ENCODE measurements at regions not wholly inside any gene's neighbourhood (a gene's known extent, or its start where the extent isn't known, plus 50 kb on each side); places are given as distances from the start of the nearest gene placed in this dataset.

DNA sequence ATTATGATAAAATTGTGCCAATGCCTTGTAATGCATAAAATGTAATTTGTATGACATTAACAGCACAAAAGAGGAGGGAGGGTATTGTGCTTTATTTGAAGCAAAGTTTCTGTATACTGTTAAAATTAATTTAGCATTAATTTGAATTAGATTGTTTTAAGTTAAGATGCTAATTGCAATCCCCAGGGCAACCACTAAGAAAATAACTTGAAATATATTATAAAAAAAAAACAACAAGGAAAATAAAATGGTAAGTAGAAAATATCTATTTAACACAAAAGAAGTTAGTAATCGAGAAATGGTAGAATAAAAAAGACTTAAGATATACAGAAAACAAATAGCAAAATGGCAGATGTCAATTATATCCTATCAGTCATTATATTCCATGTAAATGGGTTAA is 131.4 kb upstream of the KAZN start:
- TF ChIP-seq, protein P1, sequence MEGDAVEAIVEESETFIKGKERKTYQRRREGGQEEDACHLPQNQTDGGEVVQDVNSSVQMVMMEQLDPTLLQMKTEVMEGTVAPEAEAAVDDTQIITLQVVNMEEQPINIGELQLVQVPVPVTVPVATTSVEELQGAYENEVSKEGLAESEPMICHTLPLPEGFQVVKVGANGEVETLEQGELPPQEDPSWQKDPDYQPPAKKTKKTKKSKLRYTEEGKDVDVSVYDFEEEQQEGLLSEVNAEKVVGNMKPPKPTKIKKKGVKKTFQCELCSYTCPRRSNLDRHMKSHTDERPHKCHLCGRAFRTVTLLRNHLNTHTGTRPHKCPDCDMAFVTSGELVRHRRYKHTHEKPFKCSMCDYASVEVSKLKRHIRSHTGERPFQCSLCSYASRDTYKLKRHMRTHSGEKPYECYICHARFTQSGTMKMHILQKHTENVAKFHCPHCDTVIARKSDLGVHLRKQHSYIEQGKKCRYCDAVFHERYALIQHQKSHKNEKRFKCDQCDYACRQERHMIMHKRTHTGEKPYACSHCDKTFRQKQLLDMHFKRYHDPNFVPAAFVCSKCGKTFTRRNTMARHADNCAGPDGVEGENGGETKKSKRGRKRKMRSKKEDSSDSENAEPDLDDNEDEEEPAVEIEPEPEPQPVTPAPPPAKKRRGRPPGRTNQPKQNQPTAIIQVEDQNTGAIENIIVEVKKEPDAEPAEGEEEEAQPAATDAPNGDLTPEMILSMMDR (IDR thresholded peaks at IDR 0.05) = no peak

DNA sequence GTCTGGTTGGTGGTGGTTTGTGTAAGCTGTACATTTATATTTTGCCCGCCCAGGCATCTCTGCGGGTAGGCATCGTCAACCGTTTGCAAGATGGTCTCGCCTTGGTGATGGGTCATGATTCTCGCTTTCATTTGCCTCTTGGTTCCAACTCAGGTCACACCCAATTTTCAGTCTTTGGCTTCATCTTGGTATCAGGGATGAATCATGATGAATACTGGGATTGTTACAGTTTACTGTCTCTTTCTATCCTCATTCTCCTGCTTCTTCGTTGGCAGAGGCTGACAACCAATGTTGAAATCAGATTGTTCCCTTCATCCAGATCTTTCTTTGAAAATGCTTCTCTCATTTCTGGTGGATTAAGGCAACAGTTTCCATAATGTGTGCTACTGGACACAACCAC is 129.7 kb upstream of the KAZN start:
- TF ChIP-seq, protein P1 (IDR thresholded peaks at IDR 0.05) = no peak

DNA sequence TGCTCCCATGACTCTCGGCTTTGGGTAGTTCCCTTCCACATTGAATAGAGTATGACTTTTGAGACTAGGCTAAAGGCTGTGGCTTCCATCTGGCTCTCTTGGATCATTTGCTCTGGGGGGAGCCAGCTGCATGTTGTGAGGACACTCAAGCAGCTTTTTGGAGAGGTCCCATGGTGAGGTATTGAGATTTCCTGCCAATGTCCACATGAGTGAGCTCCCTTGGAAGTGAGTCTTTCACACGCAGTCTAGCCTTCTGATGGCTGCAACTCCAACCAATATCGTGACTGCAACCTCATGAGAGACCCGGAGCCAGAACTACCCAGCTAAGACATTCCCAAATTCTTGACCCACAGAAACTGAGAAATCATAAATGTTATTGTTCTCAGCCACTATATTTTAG is 127.7 kb upstream of the KAZN start:
- TF ChIP-seq, protein P1 (IDR thresholded peaks at IDR 0.05) = no peak

DNA sequence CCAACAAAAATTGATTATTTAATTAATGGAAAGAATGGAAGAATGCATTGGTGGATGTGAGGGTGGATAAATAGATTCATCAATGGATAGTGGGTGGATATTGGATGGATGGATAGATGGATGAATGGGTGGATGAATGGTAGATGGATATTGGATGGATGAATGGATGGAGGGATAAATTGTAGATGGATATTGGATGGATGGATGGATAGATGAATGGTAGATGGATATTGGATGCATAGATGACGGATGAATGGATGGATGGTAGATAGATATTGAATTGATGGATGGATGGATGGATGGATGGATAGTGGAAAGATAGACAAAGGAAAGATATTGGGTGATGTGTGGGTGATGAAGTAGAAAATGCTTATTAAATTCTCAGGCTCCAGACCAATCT is 123.6 kb upstream of the KAZN start:
- TF ChIP-seq, protein P1 (IDR thresholded peaks at IDR 0.05) = no peak

DNA sequence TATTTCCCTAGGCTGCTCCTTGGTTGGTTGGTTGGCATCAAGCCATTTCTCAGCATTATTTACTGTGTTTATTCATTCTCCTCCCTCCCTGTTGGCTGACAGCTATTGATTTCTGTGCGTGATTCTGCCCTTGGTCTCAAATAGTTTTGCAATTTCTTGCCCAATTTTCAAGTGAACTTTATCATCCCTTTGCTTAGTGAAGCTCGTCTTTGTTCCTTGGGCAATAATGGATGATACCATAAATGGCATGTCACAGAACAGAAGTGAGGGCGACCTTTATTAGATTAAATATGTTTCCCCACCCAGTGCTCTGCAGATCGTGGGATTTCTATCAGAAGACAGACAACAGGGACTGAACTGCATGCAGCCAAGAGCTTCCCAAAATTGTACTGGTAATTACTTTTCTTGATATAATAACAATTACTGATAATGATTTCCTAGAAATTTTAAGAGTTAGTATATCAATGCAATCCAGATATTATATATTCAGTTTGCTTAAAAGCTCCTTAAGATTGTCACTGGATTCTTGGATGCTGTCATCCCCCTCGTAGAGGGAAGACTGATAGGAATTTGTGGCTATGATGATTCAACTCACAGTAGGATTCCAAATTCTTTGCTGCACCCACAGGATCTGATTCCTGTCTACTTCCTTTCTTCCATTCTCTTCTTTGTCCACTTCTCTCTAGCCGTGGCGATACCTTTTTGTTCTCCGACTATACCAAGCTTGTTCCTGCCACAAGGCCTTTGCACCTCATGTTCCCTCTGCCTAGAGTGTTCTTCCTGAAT is 122.1 kb upstream of the KAZN start:
- TF ChIP-seq, protein P1 (IDR thresholded peaks at IDR 0.05) = no peak

DNA sequence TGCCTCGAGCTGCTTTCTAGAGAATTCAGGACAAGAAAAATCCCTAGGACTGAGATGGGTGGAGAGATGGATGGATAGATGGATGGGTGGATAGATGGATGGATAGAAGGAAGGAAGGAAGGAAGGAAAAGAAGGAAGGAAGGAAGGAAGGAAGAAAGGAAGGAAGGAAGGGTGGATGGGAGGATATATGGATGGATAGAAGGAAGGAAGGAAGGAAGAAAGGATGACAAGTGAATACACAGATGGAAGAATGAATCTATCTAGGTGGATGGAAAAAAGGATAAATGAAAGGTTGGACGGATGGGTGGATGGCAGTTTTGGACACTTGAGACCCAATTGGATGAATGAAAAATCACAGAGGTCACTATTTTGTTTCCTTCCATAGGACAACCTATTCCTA is 120.4 kb upstream of the KAZN start:
- TF ChIP-seq, protein P1 (IDR thresholded peaks at IDR 0.05) = no peak

DNA sequence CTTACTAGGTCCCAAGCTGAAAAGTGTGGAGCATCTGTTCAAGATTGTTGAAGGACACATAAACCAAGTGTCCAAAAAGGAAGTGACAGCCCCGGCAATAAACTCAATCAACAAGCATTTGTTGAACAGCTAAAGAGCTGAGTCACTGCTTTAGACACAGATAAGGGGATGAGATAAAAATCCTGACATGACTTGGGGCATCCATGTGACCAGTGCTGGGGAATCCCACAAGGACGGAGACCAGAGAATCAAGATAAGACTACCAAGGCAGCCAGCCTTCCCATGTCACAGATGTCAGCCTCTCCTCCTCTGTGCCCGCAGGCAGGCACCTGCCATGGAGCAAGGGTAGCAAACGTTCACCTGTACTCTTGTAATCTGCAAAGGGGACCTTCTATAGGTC is 118.6 kb upstream of the KAZN start:
- TF ChIP-seq, protein P1 (IDR thresholded peaks at IDR 0.05) = no peak

Measured in LNCAP (cell line).